T-helper 2 cell treated with Interferon-gamma antibody and Interleukin-4, amounts not matched to agents 5 μg/mL and 100 μg/mL, for 36 hours (primary cell): ENCODE measurements at regions not wholly inside any gene's neighbourhood (a gene's known extent, or its start where the extent isn't known, plus 50 kb on each side); places are given as distances from the start of the nearest gene placed in this dataset.

Experiments
- DNase-seq: peaks from one replicate; pipeline ENCODE4 v3.0.0; 2021; ENCODE audit warnings: low spot score
- H3K27ac Mint-ChIP-seq: one replicate; pipeline ENCODE4 v1.8.0; 2021; ENCODE audit warnings: mild to moderate bottlenecking, mixed read lengths
- H3K27me3 Mint-ChIP-seq: one replicate; pipeline ENCODE4 v1.8.0; 2021; ENCODE audit warnings: low read depth, mixed read lengths
- H3K36me3 Mint-ChIP-seq: one replicate; pipeline ENCODE4 v1.8.0; 2021; ENCODE audit warnings: low read depth, mixed read lengths
- H3K4me1 Mint-ChIP-seq: one replicate; pipeline ENCODE4 v1.8.0; 2021; ENCODE audit warnings: low read depth, mixed read lengths
- H3K4me3 Mint-ChIP-seq: one replicate; pipeline ENCODE4 v1.8.0; 2022; ENCODE audit warnings: mild to moderate bottlenecking, moderate library complexity, mixed read lengths
- H3K9me3 Mint-ChIP-seq: one replicate; pipeline ENCODE4 v1.8.0; 2021; ENCODE audit warnings: mixed read lengths

DNA sequence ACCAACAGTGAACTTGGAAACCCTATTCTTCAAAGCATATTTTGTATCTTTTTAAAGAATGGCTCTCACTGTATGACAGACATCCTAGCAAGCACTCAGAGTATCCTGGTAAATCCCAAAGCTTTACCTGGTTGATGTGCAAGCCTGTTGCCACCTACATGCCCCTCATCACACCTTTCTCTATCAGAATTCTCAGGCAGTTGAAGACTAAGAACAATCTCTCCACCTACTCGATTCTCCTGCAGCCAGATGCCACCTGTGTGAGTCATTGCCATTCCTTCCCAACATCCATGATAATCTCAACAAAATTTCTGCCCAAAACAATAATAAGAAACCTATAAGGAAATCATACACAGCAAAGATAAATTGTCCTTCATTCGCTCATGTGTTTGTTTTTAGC, 659.8 kb downstream of the BCL11A start:
- H3K27me3 Mint-ChIP-seq: no peaks in the 10 kb centered on the region
- H3K4me3 Mint-ChIP-seq: no peak overlapping the region
- no peaks in the 10 kb centered on the region for H3K4me1 Mint-ChIP-seq
- H3K9me3 Mint-ChIP-seq: no peaks in the 10 kb centered on the region
- no peak for DNase-seq
- no peaks in the 10 kb centered on the region for H3K36me3 Mint-ChIP-seq
- H3K27ac Mint-ChIP-seq: no peak overlapping the region

GRCh38 chr2:59892398-59892797, 661.1 kb downstream of the BCL11A start:
- Mint-ChIP-seq H3K27ac (no peak overlapping the region), H3K4me1 (peaks cover 12% of the 10 kb centered on the region), H3K36me3 (no peaks in the 10 kb centered on the region), H3K27me3 (peaks cover 2% of the 10 kb centered on the region), H3K4me3 (no peak overlapping the region), H3K9me3 (no peaks in the 10 kb centered on the region)
- no peak for DNase-seq

GRCh38 chr2:59889305-59889704, 664.1 kb downstream of the BCL11A start:
- Mint-ChIP-seq H3K27me3 (peaks cover 3% of the 10 kb centered on the region), H3K4me3 (no peak overlapping the region), H3K9me3 (no peaks in the 10 kb centered on the region), H3K36me3 (no peaks in the 10 kb centered on the region), H3K27ac (no peak overlapping the region), H3K4me1 (peaks cover 30% of the 10 kb centered on the region)
- no peak for DNase-seq

DNA sequence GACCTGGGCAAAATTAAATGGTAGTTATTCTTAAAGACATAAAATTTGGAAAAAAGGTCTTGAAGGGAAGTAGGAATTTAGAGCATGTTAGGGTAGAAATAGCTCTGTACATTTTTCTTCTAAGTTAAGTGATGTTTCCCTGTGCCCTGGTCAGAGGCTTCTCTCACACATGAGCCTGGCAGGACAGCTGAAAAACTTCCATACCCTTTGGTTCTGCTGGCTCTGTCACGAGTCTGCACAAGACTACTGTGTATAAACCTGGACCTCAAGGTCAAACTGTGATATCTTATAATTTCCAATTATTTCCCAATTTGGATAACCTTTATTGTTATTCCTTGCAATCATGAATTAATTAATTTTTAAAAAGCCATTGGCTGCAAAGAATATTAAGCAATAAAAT, 664.7 kb downstream of the BCL11A start:
- Mint-ChIP-seq H3K27me3 (peaks cover 5% of the 10 kb centered on the region), H3K4me1 (peaks cover 30% of the 10 kb centered on the region), H3K4me3 (no peak overlapping the region), H3K36me3 (no peaks in the 10 kb centered on the region), H3K27ac (no peak overlapping the region), H3K9me3 (no peaks in the 10 kb centered on the region)
- no peak for DNase-seq

DNA sequence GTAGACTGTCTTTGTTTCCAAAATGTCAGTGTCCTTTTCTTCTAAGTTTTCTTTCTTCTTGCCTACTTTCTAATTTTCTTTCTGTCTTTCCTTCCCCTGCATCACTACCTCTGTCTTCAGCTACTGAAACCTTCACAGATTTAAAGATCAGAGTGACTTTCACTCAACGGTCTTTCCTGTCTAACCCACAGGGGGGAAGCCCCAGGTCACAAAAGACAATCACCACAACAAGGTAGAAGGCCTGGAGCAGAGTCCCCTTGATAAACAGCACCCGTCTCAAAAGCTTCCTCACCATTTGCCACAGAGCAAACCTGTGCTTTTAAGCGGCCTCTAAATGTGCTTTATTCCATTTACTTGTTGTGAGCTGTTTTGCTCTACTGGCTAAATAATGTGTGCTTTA, 665.4 kb downstream of the BCL11A start:
- peak; percentile 24 for DNase-seq
- Mint-ChIP-seq H3K4me3 (peak overlapping the region; percentile 46), H3K27ac (peak overlapping the region; percentile 62), H3K9me3 (no peaks in the 10 kb centered on the region), H3K4me1 (peaks cover 30% of the 10 kb centered on the region), H3K36me3 (no peaks in the 10 kb centered on the region), H3K27me3 (peaks cover 5% of the 10 kb centered on the region)

DNA sequence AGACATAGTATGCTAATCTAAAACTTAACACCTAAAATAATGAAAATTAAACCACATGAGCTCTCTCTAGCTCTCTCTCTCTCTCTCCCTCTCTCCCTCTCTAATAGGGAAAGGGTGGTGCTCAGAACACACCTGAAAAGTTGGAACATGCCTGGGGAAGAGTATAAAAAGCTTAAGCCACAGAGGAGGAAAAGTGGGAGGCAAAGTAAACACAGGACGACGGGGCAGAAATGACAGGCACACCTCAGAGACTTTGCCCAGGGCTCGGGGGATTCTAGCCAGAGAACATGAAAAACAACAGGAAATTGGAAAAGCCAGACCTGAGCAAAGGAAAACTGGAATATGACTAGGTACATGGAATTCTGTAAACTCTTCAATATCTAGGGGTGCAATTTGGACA, 666.1 kb downstream of the BCL11A start:
- H3K27ac Mint-ChIP-seq: no peak overlapping the region
- H3K4me1 Mint-ChIP-seq: peaks cover 30% of the 10 kb centered on the region
- no peaks in the 10 kb centered on the region for H3K36me3 Mint-ChIP-seq
- no peak for DNase-seq
- H3K9me3 Mint-ChIP-seq: no peaks in the 10 kb centered on the region
- H3K4me3 Mint-ChIP-seq: peak overlapping the region; percentile 46
- peaks cover 5% of the 10 kb centered on the region for H3K27me3 Mint-ChIP-seq

GRCh38 chr2:59886759-59887158, 666.7 kb downstream of the BCL11A start:
- Mint-ChIP-seq H3K9me3 (no peaks in the 10 kb centered on the region), H3K36me3 (no peaks in the 10 kb centered on the region), H3K4me3 (peak overlapping the region; percentile 28), H3K27ac (no peak overlapping the region), H3K27me3 (peaks cover 5% of the 10 kb centered on the region), H3K4me1 (peaks cover 30% of the 10 kb centered on the region)
- DNase-seq: no peak

GRCh38 chr2:59885541-59885940, 667.9 kb downstream of the BCL11A start:
- peaks cover 30% of the 10 kb centered on the region for H3K4me1 Mint-ChIP-seq
- H3K27ac Mint-ChIP-seq: no peak overlapping the region
- no peak for DNase-seq
- peaks cover 5% of the 10 kb centered on the region for H3K27me3 Mint-ChIP-seq
- H3K36me3 Mint-ChIP-seq: no peaks in the 10 kb centered on the region
- no peaks in the 10 kb centered on the region for H3K9me3 Mint-ChIP-seq
- no peak overlapping the region for H3K4me3 Mint-ChIP-seq

DNA sequence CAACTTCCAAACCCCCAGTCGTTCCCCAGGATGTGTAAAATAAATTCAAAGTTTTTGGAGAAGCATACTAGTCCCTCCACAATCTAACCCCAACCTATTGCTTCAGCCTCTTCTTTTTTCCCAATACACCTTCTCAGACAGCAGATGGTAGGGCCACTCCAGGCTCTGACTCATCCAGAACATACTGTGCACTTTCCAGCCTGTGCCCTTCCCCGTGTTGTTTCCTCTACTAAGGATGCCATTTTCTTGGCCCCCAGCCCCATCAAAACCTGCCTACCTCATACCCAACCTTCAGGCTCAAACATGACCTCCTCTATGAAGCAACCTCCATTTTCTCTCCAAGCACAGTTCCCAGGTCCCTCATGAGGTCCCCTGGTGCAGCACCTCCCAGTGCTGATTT, 669.3 kb downstream of the BCL11A start:
- Mint-ChIP-seq H3K36me3 (no peaks in the 10 kb centered on the region), H3K27ac (no peak overlapping the region), H3K9me3 (no peaks in the 10 kb centered on the region), H3K4me1 (peaks cover 30% of the 10 kb centered on the region), H3K27me3 (peaks cover 5% of the 10 kb centered on the region), H3K4me3 (no peak overlapping the region)
- no peak for DNase-seq

DNA sequence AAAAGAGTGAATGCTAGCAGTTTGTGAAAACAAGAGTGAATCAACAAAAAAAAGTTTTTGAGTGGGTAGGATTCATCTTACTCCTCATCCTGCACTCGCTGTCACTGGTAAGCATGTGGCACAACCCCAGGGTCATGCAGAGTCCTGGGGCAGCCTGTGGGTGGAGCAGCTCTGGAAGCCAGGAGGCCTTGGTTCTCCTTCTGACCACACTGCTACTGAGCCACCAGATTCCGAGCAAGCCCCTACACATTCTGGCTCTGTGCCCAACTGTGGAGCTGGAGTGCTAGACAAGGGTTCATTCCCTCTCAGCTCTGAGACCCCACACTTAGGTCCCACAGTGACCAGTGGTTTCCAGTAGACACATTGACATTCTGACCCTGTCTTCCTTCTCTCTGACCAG, 670.6 kb downstream of the BCL11A start:
- peaks cover 3% of the 10 kb centered on the region for H3K27me3 Mint-ChIP-seq

GRCh38 chr2:59882279-59882678, 671.2 kb downstream of the BCL11A start:
- peaks cover 3% of the 10 kb centered on the region for H3K27me3 Mint-ChIP-seq
- no peak for DNase-seq
- no peak overlapping the region for H3K4me3 Mint-ChIP-seq
- no peak overlapping the region for H3K27ac Mint-ChIP-seq
- H3K4me1 Mint-ChIP-seq: peaks cover 17% of the 10 kb centered on the region
- H3K9me3 Mint-ChIP-seq: no peaks in the 10 kb centered on the region
- H3K36me3 Mint-ChIP-seq: no peaks in the 10 kb centered on the region

More for the DNA sequence above, 670.6 kb downstream of the BCL11A start:
- Mint-ChIP-seq H3K27ac (no peak overlapping the region), H3K9me3 (no peaks in the 10 kb centered on the region), H3K4me1 (peaks cover 23% of the 10 kb centered on the region), H3K36me3 (no peaks in the 10 kb centered on the region), H3K4me3 (no peak overlapping the region)
- no peak for DNase-seq

- no peak for DNase-seq
- Mint-ChIP-seq H3K36me3 (no peaks in the 10 kb centered on the region), H3K9me3 (no peaks in the 10 kb centered on the region), H3K27me3 (peaks cover 3% of the 10 kb centered on the region), H3K27ac (no peak overlapping the region), H3K4me1 (peaks cover 9% of the 10 kb centered on the region), H3K4me3 (no peak overlapping the region)
Observed at GRCh38 chr2:59881218-59881617, 672.2 kb downstream of the BCL11A start.

GRCh38 chr2:59879700-59880131, 673.7 kb downstream of the BCL11A start:
- no peaks in the 10 kb centered on the region for H3K36me3 Mint-ChIP-seq
- no peaks in the 10 kb centered on the region for H3K4me1 Mint-ChIP-seq
- no peak overlapping the region for H3K4me3 Mint-ChIP-seq
- peaks cover 6% of the 10 kb centered on the region for H3K27me3 Mint-ChIP-seq
- no peak for DNase-seq
- H3K9me3 Mint-ChIP-seq: no peaks in the 10 kb centered on the region
- H3K27ac Mint-ChIP-seq: no peak overlapping the region

DNA sequence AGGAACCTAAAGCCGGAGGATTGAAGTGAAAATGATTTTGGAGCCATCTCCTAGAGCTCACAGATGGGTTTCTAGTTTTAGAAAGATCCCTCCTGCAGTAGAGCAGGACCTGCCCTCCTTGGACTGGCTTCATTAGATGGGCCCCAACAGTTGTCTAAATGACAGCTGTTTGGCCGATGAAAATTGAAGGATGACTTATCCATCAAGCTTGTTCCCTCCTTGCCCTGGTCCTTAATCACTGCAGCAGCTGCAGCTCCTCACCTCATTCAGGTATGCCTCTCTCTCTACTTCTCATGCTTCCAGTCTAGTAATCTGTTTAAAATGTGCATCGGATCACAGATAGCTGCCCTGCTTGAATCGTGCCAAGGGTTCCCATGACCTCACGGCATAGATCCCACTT, 677.6 kb downstream of the BCL11A start:
- Mint-ChIP-seq H3K36me3 (no peaks in the 10 kb centered on the region), H3K4me3 (no peak overlapping the region), H3K27me3 (peaks cover 3% of the 10 kb centered on the region), H3K9me3 (no peaks in the 10 kb centered on the region), H3K27ac (no peak overlapping the region), H3K4me1 (no peaks in the 10 kb centered on the region)
- DNase-seq: no peak

DNA sequence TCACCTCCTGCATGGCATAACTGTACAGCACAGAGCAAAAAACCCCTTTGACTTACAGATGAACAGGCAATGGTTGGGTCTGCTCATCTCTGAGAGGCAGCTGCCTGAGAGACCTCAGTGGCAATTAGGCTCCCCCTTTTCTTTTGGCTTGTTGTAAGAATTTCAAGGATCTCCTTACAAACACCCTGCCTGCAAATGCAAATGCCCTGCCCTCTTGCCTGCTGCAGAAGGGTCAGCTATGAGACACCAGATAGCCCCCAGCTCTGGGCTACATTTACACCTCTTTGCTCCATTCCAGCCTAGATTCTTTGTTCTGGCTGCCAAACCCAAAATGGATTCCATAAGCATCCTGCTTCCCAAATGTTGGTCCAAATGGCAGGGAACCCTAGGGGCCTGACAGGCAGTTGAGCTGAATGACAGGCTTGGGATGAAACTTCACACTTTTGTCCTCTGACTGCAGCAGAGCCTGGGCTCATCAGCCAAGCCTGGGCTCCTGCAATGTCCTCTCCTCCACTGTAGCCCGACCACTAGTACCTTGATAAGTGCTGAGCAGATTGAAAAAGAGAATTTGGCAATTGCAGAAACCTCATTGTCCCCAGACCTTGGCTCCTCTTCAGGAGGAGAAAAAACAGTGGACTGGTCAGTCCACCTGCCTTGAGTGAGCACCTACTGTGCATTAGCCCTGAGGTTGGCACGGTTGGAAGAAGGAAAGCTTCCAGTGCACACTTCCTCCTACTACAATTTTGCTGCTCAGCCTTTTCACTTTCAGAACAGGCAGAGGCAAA, 678.3 kb downstream of the BCL11A start:
- Mint-ChIP-seq H3K27ac (no peak overlapping the region), H3K9me3 (no peaks in the 10 kb centered on the region), H3K36me3 (no peaks in the 10 kb centered on the region), H3K4me3 (no peak overlapping the region), H3K4me1 (no peaks in the 10 kb centered on the region), H3K27me3 (peaks cover 3% of the 10 kb centered on the region)
- no peak for DNase-seq
